ENCODE measurements at regions not wholly inside any gene's neighbourhood (a gene's known extent, or its start where the extent isn't known, plus 50 kb on each side); places are given as distances from the start of the nearest gene placed in this dataset.

- TF ChIP-seq, protein P1, sequence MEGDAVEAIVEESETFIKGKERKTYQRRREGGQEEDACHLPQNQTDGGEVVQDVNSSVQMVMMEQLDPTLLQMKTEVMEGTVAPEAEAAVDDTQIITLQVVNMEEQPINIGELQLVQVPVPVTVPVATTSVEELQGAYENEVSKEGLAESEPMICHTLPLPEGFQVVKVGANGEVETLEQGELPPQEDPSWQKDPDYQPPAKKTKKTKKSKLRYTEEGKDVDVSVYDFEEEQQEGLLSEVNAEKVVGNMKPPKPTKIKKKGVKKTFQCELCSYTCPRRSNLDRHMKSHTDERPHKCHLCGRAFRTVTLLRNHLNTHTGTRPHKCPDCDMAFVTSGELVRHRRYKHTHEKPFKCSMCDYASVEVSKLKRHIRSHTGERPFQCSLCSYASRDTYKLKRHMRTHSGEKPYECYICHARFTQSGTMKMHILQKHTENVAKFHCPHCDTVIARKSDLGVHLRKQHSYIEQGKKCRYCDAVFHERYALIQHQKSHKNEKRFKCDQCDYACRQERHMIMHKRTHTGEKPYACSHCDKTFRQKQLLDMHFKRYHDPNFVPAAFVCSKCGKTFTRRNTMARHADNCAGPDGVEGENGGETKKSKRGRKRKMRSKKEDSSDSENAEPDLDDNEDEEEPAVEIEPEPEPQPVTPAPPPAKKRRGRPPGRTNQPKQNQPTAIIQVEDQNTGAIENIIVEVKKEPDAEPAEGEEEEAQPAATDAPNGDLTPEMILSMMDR (IDR thresholded peaks at IDR 0.05): no peak
- no peak for TF ChIP-seq POLR2A (IDR thresholded peaks at IDR 0.05)
Observed at GRCh38 chr12:104823985-104824461, 134.1 kb downstream of the SLC41A2 start.

Measured in lower leg skin (tissue), 3 donors.